ENCODE measurements at regions not wholly inside any gene's neighbourhood (a gene's known extent, or its start where the extent isn't known, plus 50 kb on each side); places are given as distances from the start of the nearest gene placed in this dataset.

GRCh38 chr18:55696811-55697210 is 108.8 kb upstream of the TCF4 start:
- TF ChIP-seq YY1 (IDR thresholded peaks at IDR 0.05; ENCODE audit: insufficient read depth, insufficient read length) (no peak), SUZ12 (IDR thresholded peaks at IDR 0.05; ENCODE audit: extremely low read depth, insufficient read depth, insufficient read length) (no peak), ZNF274 (IDR thresholded peaks at IDR 0.05; ENCODE audit: low read depth, low read length) (no peak)
